GM23248 (cell line): ENCODE measurements at regions not wholly inside any gene's neighbourhood (a gene's known extent, or its start where the extent isn't known, plus 50 kb on each side); places are given as distances from the start of the nearest gene placed in this dataset.

Source experiments
- DNase-seq: peaks from one replicate; pipeline ENCODE4 v3.0.0-alpha.2; 2015
- H2AFZ ChIP-seq: fragments of 200-600 bp; sonication (generic); 2 replicates; pipeline ENCODE4 v1.6.1; 2016; ENCODE audit warnings: antibody characterized with exemption
- H3F3A ChIP-seq: fragments of 200-600 bp; sonication (generic); 2 replicates; pipeline ENCODE4 v1.6.1; 2016; ENCODE audit warnings: mild to moderate bottlenecking, antibody characterized with exemption, mixed run types; ENCODE audit not compliant: insufficient read depth
- H3K27ac ChIP-seq: fragments of 200-600 bp; sonication (generic); 2 replicates; pipeline ENCODE4 v1.5.1; 2016; ENCODE audit warnings: mild to moderate bottlenecking
- H3K27me3 ChIP-seq: fragments of 200-600 bp; sonication (generic); replicated peaks from 2 replicates; pipeline ENCODE4 v1.6.1; 2016; ENCODE audit warnings: mild to moderate bottlenecking; ENCODE audit not compliant: insufficient read depth
- H3K36me3 ChIP-seq: fragments of 200-600 bp; sonication (generic); 2 replicates; pipeline ENCODE4 v1.6.1; 2016; ENCODE audit warnings: low read depth, mild to moderate bottlenecking
- H3K4me1 ChIP-seq: fragments of 200-600 bp; sonication (generic); 2 replicates; pipeline ENCODE4 v1.6.1; 2016; ENCODE audit warnings: mild to moderate bottlenecking; ENCODE audit not compliant: insufficient read depth
- H3K4me2 ChIP-seq: fragments of 200-600 bp; sonication (generic); one replicate; pipeline ENCODE4 v1.6.1; 2016; ENCODE audit warnings: mild to moderate bottlenecking; ENCODE audit not compliant: unreplicated experiment
- H3K4me3 ChIP-seq: fragments of 200-600 bp; sonication (generic); 2 replicates; pipeline ENCODE4 v1.5.1; 2016; ENCODE audit warnings: mild to moderate bottlenecking
- H3K79me2 ChIP-seq: fragments of 200-600 bp; sonication (generic); 2 replicates; pipeline ENCODE4 v1.6.1; 2016; ENCODE audit warnings: mild to moderate bottlenecking; ENCODE audit not compliant: insufficient read depth
- H3K9ac ChIP-seq: fragments of 200-600 bp; sonication (generic); 2 replicates; pipeline ENCODE4 v1.6.1; 2016; ENCODE audit warnings: mild to moderate bottlenecking
- H3K9me2 ChIP-seq: fragments of 200-600 bp; sonication (generic); 2 replicates; pipeline ENCODE4 v1.6.1; 2016; ENCODE audit warnings: mixed run types, mild to moderate bottlenecking, moderate library complexity; ENCODE audit not compliant: insufficient read depth
- H3K9me3 ChIP-seq: fragments of 200-600 bp; sonication (generic); one replicate; pipeline ENCODE4 v1.6.1; 2017; ENCODE audit warnings: low read depth
- H4K20me1 ChIP-seq: fragments of 200-600 bp; sonication (generic); 2 replicates; pipeline ENCODE4 v1.6.0; 2016; ENCODE audit not compliant: insufficient read depth
- EZH2 ChIP-seq: fragments of 200-600 bp; sonication (generic); IDR thresholded peaks from 2 replicates; pipeline ENCODE4 v1.6.1; 2018; ENCODE audit warnings: antibody characterized with exemption, mild to moderate bottlenecking; ENCODE audit not compliant: insufficient read depth, poor library complexity, severe bottlenecking
- EZH2phosphoT487 ChIP-seq: fragments of 200-600 bp; sonication (generic); IDR thresholded peaks from 2 replicates; pipeline ENCODE4 v1.6.1; 2018; ENCODE audit warnings: antibody characterized with exemption, moderate library complexity, mild to moderate bottlenecking, low read depth; ENCODE audit not compliant: insufficient read depth
- WGBS, 2 experiments: methylation state at CpG; one replicate each; pipeline ENCODE4 v1.1.6; 2015 to 2017; ENCODE audit warnings: low lambda C conversion rate in 2 of 2, low coverage in 1 of 2; ENCODE audit errors: missing lambda C conversion rate in 2 of 2; 5-methylcytosine and 5-hydroxymethylcytosine counted together
- in situ Hi-C: fragments of 300-500 bp; cut with MboI; formaldehyde crosslinking; loops from 2 replicates; pipeline ENCODE4 v1.15.0; 2020

- in situ Hi-C loops, result no loop called here
- no peaks in the 10 kb centered on the region for H3K4me1 ChIP-seq
- no peaks in the 10 kb centered on the region for H4K20me1 ChIP-seq
- no peak overlapping the region for H3K27ac ChIP-seq
- no peak overlapping the region for H3K9ac ChIP-seq
- H3K4me3 ChIP-seq, result no peak overlapping the region
- H3K9me3 ChIP-seq, result no peaks in the 10 kb centered on the region
- 71 to 74% methylated on average over 13 of the region's 13 CpGs for WGBS, 2 experiments
- no peaks in the 10 kb centered on the region for H3K36me3 ChIP-seq
- TF ChIP-seq EZH2 (no peak), EZH2phosphoT487 (no peak)
- H3K4me2 ChIP-seq, result no peak overlapping the region
- no peaks in the 10 kb centered on the region for H3K27me3 ChIP-seq
- no peak overlapping the region; the same call in 1 of the 2 replicates for H2AFZ ChIP-seq
- H3K9me2 ChIP-seq, result no peaks in the 10 kb centered on the region
- no peaks in the 10 kb centered on the region for H3K79me2 ChIP-seq
- H3F3A ChIP-seq, result no peaks in the 10 kb centered on the region
- DNase-seq, result no peak
Measured at GRCh38 chr2:143909577-143910353, 610.2 kb downstream of the ZEB2 start.

GRCh38 chr2:143908843-143909242 is 611.1 kb downstream of the ZEB2 start:
- Histone ChIP-seq H3K4me2 (no peak overlapping the region), H3K9me3 (no peaks in the 10 kb centered on the region), H3K79me2 (no peaks in the 10 kb centered on the region), H3K27me3 (no peaks in the 10 kb centered on the region), H3K9me2 (no peaks in the 10 kb centered on the region), H3K36me3 (no peaks in the 10 kb centered on the region), H4K20me1 (no peaks in the 10 kb centered on the region), H3K4me3 (no peak overlapping the region), H3F3A (no peaks in the 10 kb centered on the region), H2AFZ (no peak overlapping the region), H3K4me1 (no peaks in the 10 kb centered on the region), H3K27ac (no peak overlapping the region), H3K9ac (no peak overlapping the region)
- TF ChIP-seq EZH2phosphoT487 (no peak), EZH2 (no peak)
- in situ Hi-C loops, result no loop called here
- 89 to 90% methylated on average over 7 of the region's 7 CpGs for WGBS, 2 experiments
- no peak for DNase-seq

GRCh38 chr2:143907801-143908200 is 612.1 kb downstream of the ZEB2 start:
- Histone ChIP-seq H4K20me1 (no peaks in the 10 kb centered on the region), H3F3A (no peaks in the 10 kb centered on the region), H3K36me3 (no peaks in the 10 kb centered on the region), H3K9me3 (no peaks in the 10 kb centered on the region), H2AFZ (no peak overlapping the region), H3K79me2 (no peaks in the 10 kb centered on the region), H3K9me2 (no peaks in the 10 kb centered on the region), H3K27ac (no peak overlapping the region), H3K4me3 (no peak overlapping the region), H3K9ac (no peak overlapping the region), H3K4me1 (no peaks in the 10 kb centered on the region), H3K4me2 (no peak overlapping the region), H3K27me3 (no peaks in the 10 kb centered on the region)
- in situ Hi-C loops, result no loop called here
- no peak for TF ChIP-seq EZH2
- no peak for TF ChIP-seq EZH2phosphoT487
- 60 to 62% methylated on average over 7 of the region's 7 CpGs for WGBS, 2 experiments
- peak; percentile 48 for DNase-seq

- H4K20me1 ChIP-seq, result no peaks in the 10 kb centered on the region
- no peak overlapping the region for H3K4me3 ChIP-seq
- 95% methylated on average over 4 of the region's 4 CpGs for WGBS, 2 experiments
- H3K9me2 ChIP-seq, result no peaks in the 10 kb centered on the region
- no peak overlapping the region for H3K9ac ChIP-seq
- H3K4me1 ChIP-seq, result peaks cover 3% of the 10 kb centered on the region
- in situ Hi-C loops, result no loop called here
- no peaks in the 10 kb centered on the region for H3K79me2 ChIP-seq
- TF ChIP-seq EZH2 (no peak), EZH2phosphoT487 (no peak)
- H3K9me3 ChIP-seq, result no peaks in the 10 kb centered on the region
- no peak overlapping the region for H3K27ac ChIP-seq
- H3F3A ChIP-seq, result peaks cover 3% of the 10 kb centered on the region; the same call in 1 of the 2 replicates
- no peaks in the 10 kb centered on the region for H3K27me3 ChIP-seq
- no peak overlapping the region for H2AFZ ChIP-seq
- H3K4me2 ChIP-seq, result no peak overlapping the region
- H3K36me3 ChIP-seq, result no peaks in the 10 kb centered on the region
- DNase-seq, result no peak
Measured at GRCh38 chr2:143906850-143907249, 613.1 kb downstream of the ZEB2 start.

- H3K9ac ChIP-seq, result no peak overlapping the region
- peaks cover 14% of the 10 kb centered on the region for H3K4me1 ChIP-seq
- no peaks in the 10 kb centered on the region for H3K9me3 ChIP-seq
- peaks cover 16% of the 10 kb centered on the region for H3F3A ChIP-seq
- H3K4me3 ChIP-seq, result no peak overlapping the region
- WGBS, 2 experiments, result 84 to 88% methylated on average over 4 of the region's 4 CpGs
- H2AFZ ChIP-seq, result no peak overlapping the region
- H3K27me3 ChIP-seq, result no peaks in the 10 kb centered on the region
- TF ChIP-seq EZH2, result no peak
- no peak for TF ChIP-seq EZH2phosphoT487
- in situ Hi-C loops, result no loop called here
- no peaks in the 10 kb centered on the region for H3K9me2 ChIP-seq
- H4K20me1 ChIP-seq, result no peaks in the 10 kb centered on the region
- H3K4me2 ChIP-seq, result no peak overlapping the region
- no peak overlapping the region for H3K27ac ChIP-seq
- DNase-seq, result no peak
- no peaks in the 10 kb centered on the region for H3K36me3 ChIP-seq
- no peaks in the 10 kb centered on the region for H3K79me2 ChIP-seq
Measured at GRCh38 chr2:143905587-143905986, 614.3 kb downstream of the ZEB2 start.
